GM23338 (cell line): ENCODE measurements at regions not wholly inside any gene's neighbourhood (a gene's known extent, or its start where the extent isn't known, plus 50 kb on each side); places are given as distances from the start of the nearest gene placed in this dataset.

ENCODE experiments used
- ATAC-seq: fragments of 200-7000 bp; cut with Tn5 transposase; 3 replicates; pipeline ENCODE4 v1.9.1; 2020
- DNase-seq: peaks from one replicate; pipeline ENCODE4 v3.0.0-alpha.2; 2015; ENCODE audit warnings: low spot score
- H2AFZ ChIP-seq: fragments of 200-600 bp; sonication (generic); 2 replicates; pipeline ENCODE4 v1.8.0; 2016; ENCODE audit warnings: antibody characterized with exemption, mild to moderate bottlenecking, moderate library complexity
- H3F3A ChIP-seq: fragments of 200-600 bp; sonication (generic); replicated peaks from 2 replicates; pipeline ENCODE4 v1.8.0; 2017; ENCODE audit warnings: antibody characterized with exemption, mixed run types, low read depth
- H3K27ac ChIP-seq: fragments of 200-600 bp; sonication (generic); 2 replicates; pipeline ENCODE4 v1.6.1; 2016; ENCODE audit warnings: low read depth
- H3K27me3 ChIP-seq: fragments of 200-600 bp; sonication (generic); 2 replicates; pipeline ENCODE4 v1.8.0; 2016; ENCODE audit warnings: mild to moderate bottlenecking, mixed run types, moderate library complexity; ENCODE audit not compliant: insufficient read depth
- H3K36me3 ChIP-seq: fragments of 200-600 bp; sonication (generic); 2 replicates; pipeline ENCODE4 v1.8.0; 2016; ENCODE audit warnings: mild to moderate bottlenecking; ENCODE audit not compliant: insufficient read depth
- H3K4me1 ChIP-seq: fragments of 200-600 bp; sonication (generic); 2 replicates; pipeline ENCODE4 v1.8.0; 2016; ENCODE audit warnings: mild to moderate bottlenecking, moderate library complexity; ENCODE audit not compliant: insufficient read depth
- H3K4me2 ChIP-seq: fragments of 200-600 bp; sonication (generic); 2 replicates; pipeline ENCODE4 v1.7.1; 2017; ENCODE audit warnings: mixed run types
- H3K4me3 ChIP-seq: fragments of 200-600 bp; sonication (generic); 2 replicates; pipeline ENCODE4 v1.6.1; 2016; ENCODE audit warnings: mixed run types
- H3K79me2 ChIP-seq: fragments of 200-600 bp; sonication (generic); replicated peaks from 2 replicates; pipeline ENCODE4 v1.8.0; 2017; ENCODE audit warnings: mild to moderate bottlenecking; ENCODE audit not compliant: insufficient read depth
- H3K9me2 ChIP-seq: fragments of 200-600 bp; sonication (generic); 2 replicates; pipeline ENCODE4 v1.8.0; 2017; ENCODE audit not compliant: insufficient read depth
- H4K20me1 ChIP-seq: fragments of 200-600 bp; sonication (generic); replicated peaks from 2 replicates; pipeline ENCODE4 v1.8.0; 2017; ENCODE audit warnings: mild to moderate bottlenecking; ENCODE audit not compliant: insufficient read depth
- H3K27ac Mint-ChIP-seq: 2 replicates; pipeline ENCODE4 v1.8.0; 2020; ENCODE audit warnings: inconsistent platforms, mild to moderate bottlenecking, moderate library complexity, mixed read lengths
- H3K27me3 Mint-ChIP-seq: 3 replicates; pipeline ENCODE4 v1.8.0; 2022; ENCODE audit warnings: low read depth, mild to moderate bottlenecking, moderate library complexity, mixed read lengths, inconsistent platforms; ENCODE audit not compliant: insufficient read depth, poor library complexity
- H3K36me3 Mint-ChIP-seq: 3 replicates; pipeline ENCODE4 v1.8.0; 2021; ENCODE audit warnings: low read depth, mild to moderate bottlenecking, inconsistent platforms, moderate library complexity, mixed read lengths
- H3K4me1 Mint-ChIP-seq: 3 replicates; pipeline ENCODE4 v1.8.0; 2020; ENCODE audit warnings: mild to moderate bottlenecking, inconsistent platforms, mixed read lengths
- H3K4me3 Mint-ChIP-seq: 3 replicates; pipeline ENCODE4 v1.8.0; 2021; ENCODE audit warnings: moderate library complexity, mild to moderate bottlenecking, inconsistent platforms, mixed read lengths
- H3K9me3 Mint-ChIP-seq: 3 replicates; pipeline ENCODE4 v1.8.0; 2020; ENCODE audit warnings: moderate library complexity, mild to moderate bottlenecking, inconsistent platforms, mixed read lengths
- CREB1 ChIP-seq: fragments of 250-450 bp; sonication (Bioruptor Pico); IDR thresholded peaks from 2 replicates; pipeline ENCODE4 v1.5.0; 2020; ENCODE audit warnings: low read depth, mild to moderate bottlenecking, moderate library complexity
- EZH2phosphoT487 ChIP-seq: fragments of 200-600 bp; sonication (generic); IDR thresholded peaks from one replicate; pipeline ENCODE4 v1.8.1; 2018; ENCODE audit warnings: antibody characterized with exemption; ENCODE audit not compliant: unreplicated experiment
- JUNB ChIP-seq: IDR thresholded peaks from one replicate; pipeline ENCODE4 v1.6.1; 2016; ENCODE audit warnings: antibody characterized with exemption; ENCODE audit not compliant: unreplicated experiment
- NANOG ChIP-seq: IDR thresholded peaks from 2 replicates; pipeline ENCODE4 v1.6.1; 2016; ENCODE audit warnings: antibody characterized with exemption, borderline replicate concordance
- POLR2AphosphoS5 ChIP-seq: IDR thresholded peaks from 2 replicates; pipeline ENCODE4 v1.6.1; 2016; ENCODE audit warnings: antibody characterized with exemption, low read depth
- STAT1 ChIP-seq: IDR thresholded peaks from one replicate; pipeline ENCODE4 v1.6.1; 2016; ENCODE audit warnings: antibody characterized with exemption; ENCODE audit not compliant: unreplicated experiment
- ZNF114 ChIP-seq: fragments of 250-450 bp; sonication (Bioruptor Pico); IDR thresholded peaks from 2 replicates; pipeline ENCODE4 v1.5.0; 2020; ENCODE audit warnings: mild to moderate bottlenecking, moderate library complexity
- ZNF331 ChIP-seq: fragments of 250-450 bp; sonication (Bioruptor Pico); IDR thresholded peaks from 2 replicates; pipeline ENCODE4 v1.5.0; 2020; ENCODE audit warnings: low read depth, mild to moderate bottlenecking, moderate library complexity
- TF ChIP-seq, protein P1 (sequence below), 2 experiments: fragments of 200-600 bp in 1 of 2; sonication (generic) in 1 of 2; conservative IDR thresholded peaks; 2 replicates each; pipeline versions ENCODE4 v1.5.1 to v1.6.1; 2016 to 2017; ENCODE audit warnings: antibody characterized with exemption in 2 of 2, low read depth in 2 of 2, mild to moderate bottlenecking in 2 of 2, moderate library complexity in 1 of 2
- TF ChIP-seq, protein P2 (sequence below): IDR thresholded peaks from one replicate; pipeline ENCODE4 v1.6.1; 2018; ENCODE audit warnings: antibody characterized with exemption; ENCODE audit not compliant: unreplicated experiment
- TF ChIP-seq, protein P3 (sequence below): IDR thresholded peaks from 2 replicates; pipeline ENCODE4 v1.6.1; 2016; ENCODE audit warnings: antibody characterized with exemption
- TF ChIP-seq, protein P4 (sequence below): fragments of 250-450 bp; sonication (Bioruptor Pico); IDR thresholded peaks from 2 replicates; pipeline ENCODE4 v1.5.0; 2020; ENCODE audit warnings: mild to moderate bottlenecking, moderate library complexity

DNA sequence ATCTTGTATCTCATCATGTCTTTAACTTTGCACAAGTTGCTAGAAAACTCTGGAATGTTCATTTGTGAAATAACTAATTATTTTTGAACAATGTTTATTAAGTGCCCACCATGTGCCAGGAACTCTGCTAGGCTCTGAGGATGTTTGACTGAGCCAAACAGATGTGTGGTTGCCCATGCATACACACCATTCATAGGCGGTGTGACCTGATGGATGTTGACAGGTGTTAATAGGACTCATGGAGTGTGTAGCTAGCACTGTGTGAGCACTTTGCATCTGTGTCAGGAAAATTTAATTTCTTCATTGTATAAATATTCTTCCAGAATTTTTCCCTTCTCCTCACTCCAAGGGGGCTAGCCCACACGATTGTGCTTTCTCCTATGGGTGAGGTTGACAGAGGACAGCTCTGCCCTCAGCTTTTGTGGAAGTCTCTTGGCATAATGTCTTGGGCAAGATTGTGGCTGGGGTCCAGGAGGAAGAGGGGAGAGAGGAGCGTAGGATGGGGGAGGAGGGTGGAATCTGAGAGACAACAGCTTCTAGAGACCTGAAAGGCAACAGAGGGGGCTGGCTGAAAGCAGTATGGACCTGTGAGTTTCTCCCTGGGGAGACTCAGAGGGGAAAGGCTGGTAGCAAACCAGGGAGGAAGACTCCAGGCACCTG is 214.6 kb upstream of the CXCR4 start:
- no peaks in the 10 kb centered on the region for H4K20me1 ChIP-seq
- H3K4me1 Mint-ChIP-seq, result peaks cover 13% of the 10 kb centered on the region
- no peak for ATAC-seq
- peaks cover 12% of the 10 kb centered on the region for H3K4me1 ChIP-seq
- no peaks in the 10 kb centered on the region for H3K27me3 ChIP-seq
- H3K4me2 ChIP-seq, result no peak overlapping the region
- H3K36me3 Mint-ChIP-seq, result no peaks in the 10 kb centered on the region
- H3K27ac Mint-ChIP-seq, result no peak overlapping the region
- H3K4me3 ChIP-seq, result no peak overlapping the region
- no peak overlapping the region for H2AFZ ChIP-seq
- H3K9me2 ChIP-seq, result peaks cover 5% of the 10 kb centered on the region
- no peaks in the 10 kb centered on the region for H3K36me3 ChIP-seq
- H3K27ac ChIP-seq, result no peak overlapping the region
- TF ChIP-seq STAT1, result no peak
- TF ChIP-seq ZNF114, result no peak
- TF ChIP-seq, protein P1, sequence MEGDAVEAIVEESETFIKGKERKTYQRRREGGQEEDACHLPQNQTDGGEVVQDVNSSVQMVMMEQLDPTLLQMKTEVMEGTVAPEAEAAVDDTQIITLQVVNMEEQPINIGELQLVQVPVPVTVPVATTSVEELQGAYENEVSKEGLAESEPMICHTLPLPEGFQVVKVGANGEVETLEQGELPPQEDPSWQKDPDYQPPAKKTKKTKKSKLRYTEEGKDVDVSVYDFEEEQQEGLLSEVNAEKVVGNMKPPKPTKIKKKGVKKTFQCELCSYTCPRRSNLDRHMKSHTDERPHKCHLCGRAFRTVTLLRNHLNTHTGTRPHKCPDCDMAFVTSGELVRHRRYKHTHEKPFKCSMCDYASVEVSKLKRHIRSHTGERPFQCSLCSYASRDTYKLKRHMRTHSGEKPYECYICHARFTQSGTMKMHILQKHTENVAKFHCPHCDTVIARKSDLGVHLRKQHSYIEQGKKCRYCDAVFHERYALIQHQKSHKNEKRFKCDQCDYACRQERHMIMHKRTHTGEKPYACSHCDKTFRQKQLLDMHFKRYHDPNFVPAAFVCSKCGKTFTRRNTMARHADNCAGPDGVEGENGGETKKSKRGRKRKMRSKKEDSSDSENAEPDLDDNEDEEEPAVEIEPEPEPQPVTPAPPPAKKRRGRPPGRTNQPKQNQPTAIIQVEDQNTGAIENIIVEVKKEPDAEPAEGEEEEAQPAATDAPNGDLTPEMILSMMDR (conservative IDR thresholded peaks at IDR 0.05; ENCODE audit: low read depth in 2 of 2), result no peak
- TF ChIP-seq, protein P2, sequence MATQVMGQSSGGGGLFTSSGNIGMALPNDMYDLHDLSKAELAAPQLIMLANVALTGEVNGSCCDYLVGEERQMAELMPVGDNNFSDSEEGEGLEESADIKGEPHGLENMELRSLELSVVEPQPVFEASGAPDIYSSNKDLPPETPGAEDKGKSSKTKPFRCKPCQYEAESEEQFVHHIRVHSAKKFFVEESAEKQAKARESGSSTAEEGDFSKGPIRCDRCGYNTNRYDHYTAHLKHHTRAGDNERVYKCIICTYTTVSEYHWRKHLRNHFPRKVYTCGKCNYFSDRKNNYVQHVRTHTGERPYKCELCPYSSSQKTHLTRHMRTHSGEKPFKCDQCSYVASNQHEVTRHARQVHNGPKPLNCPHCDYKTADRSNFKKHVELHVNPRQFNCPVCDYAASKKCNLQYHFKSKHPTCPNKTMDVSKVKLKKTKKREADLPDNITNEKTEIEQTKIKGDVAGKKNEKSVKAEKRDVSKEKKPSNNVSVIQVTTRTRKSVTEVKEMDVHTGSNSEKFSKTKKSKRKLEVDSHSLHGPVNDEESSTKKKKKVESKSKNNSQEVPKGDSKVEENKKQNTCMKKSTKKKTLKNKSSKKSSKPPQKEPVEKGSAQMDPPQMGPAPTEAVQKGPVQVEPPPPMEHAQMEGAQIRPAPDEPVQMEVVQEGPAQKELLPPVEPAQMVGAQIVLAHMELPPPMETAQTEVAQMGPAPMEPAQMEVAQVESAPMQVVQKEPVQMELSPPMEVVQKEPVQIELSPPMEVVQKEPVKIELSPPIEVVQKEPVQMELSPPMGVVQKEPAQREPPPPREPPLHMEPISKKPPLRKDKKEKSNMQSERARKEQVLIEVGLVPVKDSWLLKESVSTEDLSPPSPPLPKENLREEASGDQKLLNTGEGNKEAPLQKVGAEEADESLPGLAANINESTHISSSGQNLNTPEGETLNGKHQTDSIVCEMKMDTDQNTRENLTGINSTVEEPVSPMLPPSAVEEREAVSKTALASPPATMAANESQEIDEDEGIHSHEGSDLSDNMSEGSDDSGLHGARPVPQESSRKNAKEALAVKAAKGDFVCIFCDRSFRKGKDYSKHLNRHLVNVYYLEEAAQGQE, result no peak
- no peak for TF ChIP-seq JUNB
- TF ChIP-seq, protein P3, sequence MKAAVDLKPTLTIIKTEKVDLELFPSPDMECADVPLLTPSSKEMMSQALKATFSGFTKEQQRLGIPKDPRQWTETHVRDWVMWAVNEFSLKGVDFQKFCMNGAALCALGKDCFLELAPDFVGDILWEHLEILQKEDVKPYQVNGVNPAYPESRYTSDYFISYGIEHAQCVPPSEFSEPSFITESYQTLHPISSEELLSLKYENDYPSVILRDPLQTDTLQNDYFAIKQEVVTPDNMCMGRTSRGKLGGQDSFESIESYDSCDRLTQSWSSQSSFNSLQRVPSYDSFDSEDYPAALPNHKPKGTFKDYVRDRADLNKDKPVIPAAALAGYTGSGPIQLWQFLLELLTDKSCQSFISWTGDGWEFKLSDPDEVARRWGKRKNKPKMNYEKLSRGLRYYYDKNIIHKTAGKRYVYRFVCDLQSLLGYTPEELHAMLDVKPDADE, result no peak
- TF ChIP-seq, protein P4, sequence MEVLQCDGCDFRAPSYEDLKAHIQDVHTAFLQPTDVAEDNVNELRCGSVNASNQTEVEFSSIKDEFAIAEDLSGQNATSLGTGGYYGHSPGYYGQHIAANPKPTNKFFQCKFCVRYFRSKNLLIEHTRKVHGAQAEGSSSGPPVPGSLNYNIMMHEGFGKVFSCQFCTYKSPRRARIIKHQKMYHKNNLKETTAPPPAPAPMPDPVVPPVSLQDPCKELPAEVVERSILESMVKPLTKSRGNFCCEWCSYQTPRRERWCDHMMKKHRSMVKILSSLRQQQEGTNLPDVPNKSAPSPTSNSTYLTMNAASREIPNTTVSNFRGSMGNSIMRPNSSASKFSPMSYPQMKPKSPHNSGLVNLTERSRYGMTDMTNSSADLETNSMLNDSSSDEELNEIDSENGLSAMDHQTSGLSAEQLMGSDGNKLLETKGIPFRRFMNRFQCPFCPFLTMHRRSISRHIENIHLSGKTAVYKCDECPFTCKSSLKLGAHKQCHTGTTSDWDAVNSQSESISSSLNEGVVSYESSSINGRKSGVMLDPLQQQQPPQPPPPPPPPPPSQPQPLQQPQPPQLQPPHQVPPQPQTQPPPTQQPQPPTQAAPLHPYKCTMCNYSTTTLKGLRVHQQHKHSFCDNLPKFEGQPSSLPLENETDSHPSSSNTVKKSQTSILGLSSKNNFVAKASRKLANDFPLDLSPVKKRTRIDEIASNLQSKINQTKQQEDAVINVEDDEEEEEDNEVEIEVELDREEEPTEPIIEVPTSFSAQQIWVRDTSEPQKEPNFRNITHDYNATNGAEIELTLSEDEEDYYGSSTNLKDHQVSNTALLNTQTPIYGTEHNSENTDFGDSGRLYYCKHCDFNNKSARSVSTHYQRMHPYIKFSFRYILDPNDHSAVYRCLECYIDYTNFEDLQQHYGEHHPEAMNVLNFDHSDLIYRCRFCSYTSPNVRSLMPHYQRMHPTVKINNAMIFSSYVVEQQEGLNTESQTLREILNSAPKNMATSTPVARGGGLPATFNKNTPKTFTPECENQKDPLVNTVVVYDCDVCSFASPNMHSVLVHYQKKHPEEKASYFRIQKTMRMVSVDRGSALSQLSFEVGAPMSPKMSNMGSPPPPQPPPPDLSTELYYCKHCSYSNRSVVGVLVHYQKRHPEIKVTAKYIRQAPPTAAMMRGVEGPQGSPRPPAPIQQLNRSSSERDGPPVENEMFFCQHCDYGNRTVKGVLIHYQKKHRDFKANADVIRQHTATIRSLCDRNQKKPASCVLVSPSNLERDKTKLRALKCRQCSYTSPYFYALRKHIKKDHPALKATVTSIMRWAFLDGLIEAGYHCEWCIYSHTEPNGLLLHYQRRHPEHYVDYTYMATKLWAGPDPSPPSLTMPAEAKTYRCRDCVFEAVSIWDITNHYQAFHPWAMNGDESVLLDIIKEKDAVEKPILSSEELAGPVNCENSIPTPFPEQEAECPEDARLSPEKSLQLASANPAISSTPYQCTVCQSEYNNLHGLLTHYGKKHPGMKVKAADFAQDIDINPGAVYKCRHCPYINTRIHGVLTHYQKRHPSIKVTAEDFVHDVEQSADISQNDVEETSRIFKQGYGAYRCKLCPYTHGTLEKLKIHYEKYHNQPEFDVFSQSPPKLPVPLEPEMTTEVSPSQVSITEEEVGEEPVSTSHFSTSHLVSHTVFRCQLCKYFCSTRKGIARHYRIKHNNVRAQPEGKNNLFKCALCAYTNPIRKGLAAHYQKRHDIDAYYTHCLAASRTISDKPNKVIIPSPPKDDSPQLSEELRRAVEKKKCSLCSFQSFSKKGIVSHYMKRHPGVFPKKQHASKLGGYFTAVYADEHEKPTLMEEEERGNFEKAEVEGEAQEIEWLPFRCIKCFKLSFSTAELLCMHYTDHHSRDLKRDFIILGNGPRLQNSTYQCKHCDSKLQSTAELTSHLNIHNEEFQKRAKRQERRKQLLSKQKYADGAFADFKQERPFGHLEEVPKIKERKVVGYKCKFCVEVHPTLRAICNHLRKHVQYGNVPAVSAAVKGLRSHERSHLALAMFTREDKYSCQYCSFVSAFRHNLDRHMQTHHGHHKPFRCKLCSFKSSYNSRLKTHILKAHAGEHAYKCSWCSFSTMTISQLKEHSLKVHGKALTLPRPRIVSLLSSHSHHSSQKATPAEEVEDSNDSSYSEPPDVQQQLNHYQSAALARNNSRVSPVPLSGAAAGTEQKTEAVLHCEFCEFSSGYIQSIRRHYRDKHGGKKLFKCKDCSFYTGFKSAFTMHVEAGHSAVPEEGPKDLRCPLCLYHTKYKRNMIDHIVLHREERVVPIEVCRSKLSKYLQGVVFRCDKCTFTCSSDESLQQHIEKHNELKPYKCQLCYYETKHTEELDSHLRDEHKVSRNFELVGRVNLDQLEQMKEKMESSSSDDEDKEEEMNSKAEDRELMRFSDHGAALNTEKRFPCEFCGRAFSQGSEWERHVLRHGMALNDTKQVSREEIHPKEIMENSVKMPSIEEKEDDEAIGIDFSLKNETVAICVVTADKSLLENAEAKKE (CRISPR knock-in tag), result no peak
- TF ChIP-seq POLR2AphosphoS5, result no peak
- TF ChIP-seq NANOG, result no peak
- no peak for TF ChIP-seq ZNF331 (CRISPR knock-in tag)
- no peak for TF ChIP-seq EZH2phosphoT487
- no peak for TF ChIP-seq CREB1 (CRISPR knock-in tag)
- H3K9me3 Mint-ChIP-seq, result peaks cover 3% of the 10 kb centered on the region; the same call in 2 of the 3 replicates
- H3K4me3 Mint-ChIP-seq, result no peak overlapping the region
- H3K79me2 ChIP-seq, result no peaks in the 10 kb centered on the region
- no peak for DNase-seq
- H3F3A ChIP-seq, result no peaks in the 10 kb centered on the region
- H3K27me3 Mint-ChIP-seq, result peaks cover 5% of the 10 kb centered on the region
